OCI-LY3 (cell line): ENCODE measurements at regions not wholly inside any gene's neighbourhood (a gene's known extent, or its start where the extent isn't known, plus 50 kb on each side); places are given as distances from the start of the nearest gene placed in this dataset.

Source experiments
- EZH2phosphoT487 ChIP-seq: fragments of 200-600 bp; shearing (Covaris generic); IDR thresholded peaks from 2 replicates; pipeline ENCODE4 v1.6.1; 2018; ENCODE audit warnings: antibody characterized with exemption, mixed run types, low read depth
- TF ChIP-seq, protein P1 (sequence below): fragments of 200-600, 300-600 bp; sonication (generic); IDR thresholded peaks from 2 replicates; pipeline ENCODE4 v1.5.1; 2014; ENCODE audit warnings: antibody characterized with exemption, low read length, low read depth

DNA sequence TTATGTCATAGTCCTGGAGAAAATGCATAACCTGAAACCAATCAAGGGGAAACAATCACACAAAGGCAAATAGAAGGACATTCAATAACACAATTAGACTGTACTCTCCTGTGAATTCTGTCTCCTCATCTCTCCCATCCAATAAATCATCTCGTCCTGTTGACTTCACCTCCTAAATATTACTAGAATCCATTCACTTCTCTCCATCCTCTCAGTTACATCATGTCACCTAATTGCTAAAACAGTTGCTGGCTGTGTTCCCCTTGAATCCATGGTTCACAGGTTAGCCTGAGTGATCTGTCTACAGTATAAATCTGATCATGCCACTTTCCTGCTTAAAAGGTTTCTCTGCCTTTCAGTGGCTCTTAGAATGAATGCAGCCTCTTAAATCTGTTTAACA is 220.2 kb downstream of the TGFB2 start:
- TF ChIP-seq, protein P1, sequence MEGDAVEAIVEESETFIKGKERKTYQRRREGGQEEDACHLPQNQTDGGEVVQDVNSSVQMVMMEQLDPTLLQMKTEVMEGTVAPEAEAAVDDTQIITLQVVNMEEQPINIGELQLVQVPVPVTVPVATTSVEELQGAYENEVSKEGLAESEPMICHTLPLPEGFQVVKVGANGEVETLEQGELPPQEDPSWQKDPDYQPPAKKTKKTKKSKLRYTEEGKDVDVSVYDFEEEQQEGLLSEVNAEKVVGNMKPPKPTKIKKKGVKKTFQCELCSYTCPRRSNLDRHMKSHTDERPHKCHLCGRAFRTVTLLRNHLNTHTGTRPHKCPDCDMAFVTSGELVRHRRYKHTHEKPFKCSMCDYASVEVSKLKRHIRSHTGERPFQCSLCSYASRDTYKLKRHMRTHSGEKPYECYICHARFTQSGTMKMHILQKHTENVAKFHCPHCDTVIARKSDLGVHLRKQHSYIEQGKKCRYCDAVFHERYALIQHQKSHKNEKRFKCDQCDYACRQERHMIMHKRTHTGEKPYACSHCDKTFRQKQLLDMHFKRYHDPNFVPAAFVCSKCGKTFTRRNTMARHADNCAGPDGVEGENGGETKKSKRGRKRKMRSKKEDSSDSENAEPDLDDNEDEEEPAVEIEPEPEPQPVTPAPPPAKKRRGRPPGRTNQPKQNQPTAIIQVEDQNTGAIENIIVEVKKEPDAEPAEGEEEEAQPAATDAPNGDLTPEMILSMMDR: no peak
- TF ChIP-seq EZH2phosphoT487: no peak
